Ishikawa (cell line): ENCODE measurements at regions not wholly inside any gene's neighbourhood (a gene's known extent, or its start where the extent isn't known, plus 50 kb on each side); places are given as distances from the start of the nearest gene placed in this dataset.
A peak's percentile ranks its signal among the peaks of the same experiment; 100 is the strongest.

Experiments
- CEBPB ChIP-seq: IDR thresholded peaks from 2 replicates; pipeline ENCODE4 v1.6.1; 2012
- CREB1 ChIP-seq: IDR thresholded peaks from 2 replicates; pipeline ENCODE4 v1.6.1; 2012; ENCODE audit warnings: low read depth
- EGR1 ChIP-seq: IDR thresholded peaks from 2 replicates; pipeline ENCODE4 v1.6.1; 2012
- EP300 ChIP-seq: IDR thresholded peaks from 2 replicates; pipeline ENCODE4 v1.6.1; 2012; ENCODE audit warnings: borderline replicate concordance
- FOXM1 ChIP-seq: IDR thresholded peaks from 2 replicates; pipeline ENCODE4 v1.6.1; 2012; ENCODE audit warnings: low read depth, borderline replicate concordance
- NFIC ChIP-seq: IDR thresholded peaks from 2 replicates; pipeline ENCODE4 v1.6.1; 2012
- RAD21 ChIP-seq: IDR thresholded peaks from 2 replicates; pipeline ENCODE4 v1.6.1; 2012; ENCODE audit warnings: low read depth
- REST ChIP-seq: IDR thresholded peaks from 2 replicates; pipeline ENCODE4 v1.6.1; 2012; ENCODE audit warnings: low read depth, mild to moderate bottlenecking
- TAF1 ChIP-seq: IDR thresholded peaks from 2 replicates; pipeline ENCODE4 v1.6.1; 2012; ENCODE audit warnings: low read depth, mild to moderate bottlenecking
- TCF12 ChIP-seq: IDR thresholded peaks from 2 replicates; pipeline ENCODE4 v1.6.1; 2012; ENCODE audit warnings: low read depth
- TEAD4 ChIP-seq: IDR thresholded peaks from 2 replicates; pipeline ENCODE4 v1.6.1; 2012
- USF1 ChIP-seq: IDR thresholded peaks from 2 replicates; pipeline ENCODE4 v1.6.1; 2012
- YY1 ChIP-seq: IDR thresholded peaks from 2 replicates; pipeline ENCODE4 v1.6.1; 2012; ENCODE audit warnings: low read depth
- ZBTB7A ChIP-seq: IDR thresholded peaks from 2 replicates; pipeline ENCODE4 v1.6.1; 2012; ENCODE audit warnings: low read depth
- TF ChIP-seq, protein P1 (sequence below): IDR thresholded peaks from 2 replicates; pipeline ENCODE4 v1.6.1; 2012

DNA sequence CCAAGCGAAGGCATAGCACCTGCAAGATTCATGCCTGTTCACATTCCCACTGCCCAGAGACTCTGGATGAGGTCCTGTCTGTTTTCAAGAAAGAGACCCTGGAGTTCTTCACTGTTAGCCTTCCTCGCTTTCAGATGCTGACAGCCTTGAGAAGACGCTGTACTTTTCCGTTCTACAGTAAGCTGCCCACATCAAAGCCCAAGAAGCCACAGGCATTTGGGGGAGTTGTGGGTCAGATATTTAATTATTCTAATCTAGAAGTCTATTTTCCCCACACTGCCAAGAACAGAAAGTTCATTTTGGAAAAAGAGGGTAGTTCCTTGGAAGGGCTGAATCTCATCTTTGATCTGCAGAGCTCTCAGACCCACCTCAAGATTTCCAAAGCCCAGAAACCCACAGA is 127.9 kb downstream of the AXIN2 start:
- TF ChIP-seq, protein P1, sequence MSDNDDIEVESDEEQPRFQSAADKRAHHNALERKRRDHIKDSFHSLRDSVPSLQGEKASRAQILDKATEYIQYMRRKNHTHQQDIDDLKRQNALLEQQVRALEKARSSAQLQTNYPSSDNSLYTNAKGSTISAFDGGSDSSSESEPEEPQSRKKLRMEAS: no peak
- no peak for TF ChIP-seq CREB1
- no peak for TF ChIP-seq TAF1
- no peak for TF ChIP-seq NFIC
- TF ChIP-seq ZBTB7A: no peak
- no peak for TF ChIP-seq YY1
- TF ChIP-seq USF1: no peak
- TF ChIP-seq RAD21: no peak
- no peak for TF ChIP-seq EGR1
- TF ChIP-seq EP300: no peak
- no peak for TF ChIP-seq TCF12
- no peak for TF ChIP-seq TEAD4
- TF ChIP-seq FOXM1: no peak

DNA sequence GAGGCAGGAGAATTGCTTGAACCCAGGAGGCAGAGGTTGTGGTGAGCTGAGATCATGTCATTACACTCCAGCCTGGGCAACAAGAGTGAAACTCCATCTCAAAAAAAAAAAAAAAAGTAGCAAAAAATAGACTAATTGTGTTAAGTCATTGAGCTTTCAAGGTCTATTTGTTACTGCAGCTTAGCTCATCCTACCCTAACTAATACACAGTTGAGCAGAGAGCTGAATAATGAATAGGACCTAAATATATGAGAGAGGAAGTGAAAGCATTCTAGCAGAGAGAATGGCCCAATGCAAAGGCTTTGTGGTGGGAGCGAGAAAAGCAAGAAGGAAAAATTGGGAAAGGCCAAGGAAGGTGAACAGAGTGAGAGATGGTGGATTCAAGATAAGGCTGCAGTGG is 128.3 kb downstream of the AXIN2 start:
- TF ChIP-seq REST: no peak
- TF ChIP-seq NFIC: no peak
- no peak for TF ChIP-seq CREB1
- TF ChIP-seq CEBPB: no peak
- no peak for TF ChIP-seq FOXM1
- no peak for TF ChIP-seq RAD21
- no peak for TF ChIP-seq ZBTB7A
- no peak for TF ChIP-seq TCF12
- TF ChIP-seq, protein P1: no peak
- no peak for TF ChIP-seq USF1
- TF ChIP-seq YY1: no peak

DNA sequence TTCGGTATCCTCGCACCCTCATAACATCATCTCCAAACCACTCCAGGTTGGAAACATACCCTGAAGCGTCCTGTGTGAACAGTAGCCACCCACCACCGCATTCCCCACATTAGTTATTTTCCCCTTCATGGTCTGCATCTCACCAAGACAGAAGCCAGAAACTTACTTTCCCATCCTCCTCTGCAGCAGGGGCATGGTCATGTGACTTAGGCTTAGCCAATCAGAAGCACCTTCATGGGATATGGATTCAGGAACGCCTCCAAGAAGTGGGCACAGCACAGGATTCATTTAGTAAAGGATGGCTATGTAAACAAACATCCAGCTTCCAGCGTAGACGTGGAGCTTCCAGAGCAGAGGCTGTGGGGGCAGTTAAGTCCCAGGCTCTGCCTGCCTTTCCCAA is 130.3 kb downstream of the AXIN2 start:
- TF ChIP-seq CREB1 (no peak), USF1 (peak; percentile 63)

DNA sequence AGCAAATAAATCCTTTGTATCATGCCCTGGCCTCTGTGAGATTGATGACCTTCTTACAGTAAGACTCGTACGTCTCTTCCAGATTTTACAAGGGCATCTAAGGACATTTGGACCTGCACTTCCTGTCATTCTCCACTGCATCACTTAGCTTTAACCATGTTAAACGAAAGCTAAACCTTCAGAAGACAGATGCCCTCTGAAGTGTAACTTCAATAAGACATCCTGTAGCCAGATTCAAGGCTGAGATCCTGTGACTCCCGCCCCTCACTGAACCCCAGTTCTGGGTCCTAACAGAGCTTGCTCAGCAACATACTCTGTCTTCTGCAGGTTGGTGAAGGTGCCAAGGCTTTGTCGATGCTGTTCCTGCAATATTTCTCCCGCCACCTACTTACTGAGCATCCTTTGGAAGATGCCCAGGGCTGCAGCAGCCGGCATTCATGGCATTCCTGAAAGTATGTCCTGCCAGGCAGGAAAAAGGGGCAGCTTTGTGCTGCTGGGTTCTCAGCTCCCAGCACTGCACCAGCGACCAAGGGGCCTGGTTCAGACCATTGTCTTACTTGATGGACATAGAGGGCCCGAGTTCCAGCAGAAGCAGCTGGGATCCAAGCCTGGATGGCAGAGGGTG is 131.1 kb downstream of the AXIN2 start:
- TF ChIP-seq EGR1 (no peak), NFIC (no peak), FOXM1 (no peak), CREB1 (no peak), RAD21 (no peak), ZBTB7A (no peak), REST (no peak), EP300 (no peak), TCF12 (no peak), YY1 (no peak), CEBPB (no peak), TAF1 (no peak), USF1 (no peak), TEAD4 (no peak)
- TF ChIP-seq, protein P1: no peak
